Kidney (tissue), 13 donors: ENCODE measurements at regions not wholly inside any gene's neighbourhood (a gene's known extent, or its start where the extent isn't known, plus 50 kb on each side); places are given as distances from the start of the nearest gene placed in this dataset.

Source experiments
- DNase-seq, 5 donors: peaks; one replicate each; pipeline ENCODE4 v3.0.0-alpha.2; 2013 to 2020
- FAIRE-seq: peaks from 2 replicates; lab custom pipeline; 2012; peaks lifted over from hg19 to GRCh38; lab: Jason Lieb, UNC
- H3K27ac ChIP-seq, 2 donors: one replicate each; pipeline ENCODE4 v1.7.0; 2013; ENCODE audit warnings: low read depth in 2 of 2, low read length in 2 of 2, inconsistent platforms in 1 of 2
- H3K27me3 ChIP-seq: one replicate; pipeline ENCODE4 v1.7.1; 2013; ENCODE audit warnings: low read length, inconsistent platforms; ENCODE audit not compliant: control insufficient read depth, insufficient read depth
- H3K36me3 ChIP-seq, 3 donors: one replicate each; pipeline versions ENCODE4 v1.7.0 to v1.7.1; 2013; ENCODE audit warnings: low read length in 3 of 3, control low read depth in 1 of 3, inconsistent platforms in 1 of 3; ENCODE audit not compliant: insufficient read depth in 3 of 3, control insufficient read depth in 2 of 3
- H3K4me1 ChIP-seq, 3 donors: one replicate each; pipeline versions ENCODE4 v1.7.0 to v1.7.1; 2013; ENCODE audit warnings: low read length in 3 of 3, inconsistent platforms in 1 of 3, low read depth in 1 of 3; ENCODE audit not compliant: control insufficient read depth in 2 of 3, insufficient read depth in 2 of 3
- H3K4me3 ChIP-seq, 3 donors: one replicate each; pipeline versions ENCODE4 v1.7.0 to v1.8.1; 2013; ENCODE audit warnings: low read length in 3 of 3, control low read depth in 1 of 3, inconsistent platforms in 1 of 3
- H3K9ac ChIP-seq, 3 donors: one replicate each; pipeline versions ENCODE4 v1.7.0 to v1.7.1; 2013; ENCODE audit warnings: low read length in 3 of 3, control low read depth in 1 of 3, inconsistent platforms in 1 of 3
- H3K9me3 ChIP-seq, 3 donors: one replicate each; pipeline versions ENCODE4 v1.7.0 to v1.7.1; 2013; ENCODE audit warnings: low read length in 3 of 3, control low read depth in 1 of 3, inconsistent platforms in 1 of 3; ENCODE audit not compliant: control insufficient read depth in 2 of 3, insufficient read depth in 1 of 3
- intact Hi-C: fragments of 100-400 bp; cut with DNase I; formaldehyde crosslinking; loops from one replicate; pipeline ENCODE4 v1.11.1; 2022
- TF ChIP-seq, protein P1 (sequence below): IDR thresholded peaks from 3 replicates; pipeline ENCODE4 v1.5.1; 2012; ENCODE audit warnings: mild to moderate bottlenecking, moderate library complexity, borderline replicate concordance; ENCODE audit not compliant: insufficient read depth; ENCODE audit errors: extremely low read depth
- donor health status: control.
- donor health status: control.
- donor health status: control.
- donor health status: control.
- donor health status: control.
- donor health status: DM: yes; HTN: yes; CAD: no.
- donor health status: Normal renal cell carcinoma (clear cell type).

GRCh38 chr5:153148624-153148976, 341.9 kb upstream of the GRIA1 start:
- intact Hi-C loops, result no loop called here
- H3K9me3 ChIP-seq, result peaks cover 0 to 4% (median 3%) of the 10 kb centered on the region in 3 donors
- TF ChIP-seq, protein P1, sequence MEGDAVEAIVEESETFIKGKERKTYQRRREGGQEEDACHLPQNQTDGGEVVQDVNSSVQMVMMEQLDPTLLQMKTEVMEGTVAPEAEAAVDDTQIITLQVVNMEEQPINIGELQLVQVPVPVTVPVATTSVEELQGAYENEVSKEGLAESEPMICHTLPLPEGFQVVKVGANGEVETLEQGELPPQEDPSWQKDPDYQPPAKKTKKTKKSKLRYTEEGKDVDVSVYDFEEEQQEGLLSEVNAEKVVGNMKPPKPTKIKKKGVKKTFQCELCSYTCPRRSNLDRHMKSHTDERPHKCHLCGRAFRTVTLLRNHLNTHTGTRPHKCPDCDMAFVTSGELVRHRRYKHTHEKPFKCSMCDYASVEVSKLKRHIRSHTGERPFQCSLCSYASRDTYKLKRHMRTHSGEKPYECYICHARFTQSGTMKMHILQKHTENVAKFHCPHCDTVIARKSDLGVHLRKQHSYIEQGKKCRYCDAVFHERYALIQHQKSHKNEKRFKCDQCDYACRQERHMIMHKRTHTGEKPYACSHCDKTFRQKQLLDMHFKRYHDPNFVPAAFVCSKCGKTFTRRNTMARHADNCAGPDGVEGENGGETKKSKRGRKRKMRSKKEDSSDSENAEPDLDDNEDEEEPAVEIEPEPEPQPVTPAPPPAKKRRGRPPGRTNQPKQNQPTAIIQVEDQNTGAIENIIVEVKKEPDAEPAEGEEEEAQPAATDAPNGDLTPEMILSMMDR, result no peak

DNA sequence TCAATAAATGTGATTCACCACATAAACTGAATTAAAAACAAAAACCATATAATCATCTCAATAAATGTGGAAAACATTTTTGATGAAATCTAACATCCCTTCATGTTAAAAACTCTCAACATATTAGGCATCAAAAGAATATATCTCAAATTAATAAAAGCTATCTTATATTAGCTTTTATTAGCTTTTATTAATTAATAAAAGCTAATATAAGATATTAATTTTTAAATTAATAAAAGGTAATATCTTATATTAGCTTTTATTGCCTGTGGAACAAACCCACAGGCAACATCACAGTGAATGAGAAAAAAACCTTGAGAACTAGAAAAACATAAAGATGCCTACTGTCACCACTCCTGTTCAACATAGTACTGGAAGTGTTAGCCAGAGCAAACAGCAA, 338.9 kb upstream of the GRIA1 start:
- intact Hi-C loops, result no loop called here
- no peak for FAIRE-seq
- DNase-seq, result no peak

More at GRCh38 chr5:153148624-153148976, 341.9 kb upstream of the GRIA1 start:
- FAIRE-seq (no peak), DNase-seq (no peak)
- no peak overlapping the region for H3K27ac ChIP-seq
- H3K4me3 ChIP-seq, result no peak overlapping the region
- no peaks in the 10 kb centered on the region for H3K4me1 ChIP-seq
- H3K9ac ChIP-seq, result no peak overlapping the region
- no peaks in the 10 kb centered on the region for H3K27me3 ChIP-seq
- no peaks in the 10 kb centered on the region for H3K36me3 ChIP-seq

DNA sequence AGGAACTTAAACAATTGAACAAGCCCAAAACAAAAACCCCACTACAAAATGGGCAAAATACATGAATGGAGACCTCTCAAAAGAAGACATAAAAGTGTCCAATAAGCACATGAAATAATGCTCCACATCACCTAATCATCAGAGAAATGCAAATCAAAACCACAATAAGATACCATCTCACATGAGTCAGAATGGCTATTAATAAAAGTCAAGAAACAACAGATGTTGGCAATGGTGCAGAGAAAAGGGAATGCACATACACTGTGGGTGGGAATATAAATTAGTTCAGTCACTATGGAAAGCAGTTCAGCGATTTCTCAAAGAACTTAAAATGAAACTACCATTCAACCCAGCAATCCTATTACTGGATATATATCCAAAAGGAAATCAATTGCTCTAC, 337.4 kb upstream of the GRIA1 start:
- H3K9me3 ChIP-seq, result no peaks in the 10 kb centered on the region
- TF ChIP-seq, protein P1, result no peak
- intact Hi-C loops, result no loop called here
- no peak for FAIRE-seq
- no peaks in the 10 kb centered on the region for H3K4me1 ChIP-seq
- H3K27me3 ChIP-seq, result no peaks in the 10 kb centered on the region
- H3K27ac ChIP-seq, result no peak overlapping the region
- H3K36me3 ChIP-seq, result no peaks in the 10 kb centered on the region
- DNase-seq, result no peak
- H3K9ac ChIP-seq, result no peak overlapping the region
- H3K4me3 ChIP-seq, result no peak overlapping the region

More for the DNA sequence above, 338.9 kb upstream of the GRIA1 start:
- Histone ChIP-seq H3K4me3 (no peak overlapping the region), H3K27ac (no peak overlapping the region), H3K36me3 (no peaks in the 10 kb centered on the region), H3K9ac (no peak overlapping the region), H3K9me3 (no peaks in the 10 kb centered on the region), H3K27me3 (no peaks in the 10 kb centered on the region), H3K4me1 (no peaks in the 10 kb centered on the region)
- TF ChIP-seq, protein P1, result no peak

GRCh38 chr5:153157156-153157555, 333.3 kb upstream of the GRIA1 start:
- no peak for FAIRE-seq
- TF ChIP-seq, protein P1, result no peak
- intact Hi-C loops, result no loop called here

More at GRCh38 chr5:153157156-153157555, 333.3 kb upstream of the GRIA1 start:
- H3K9me3 ChIP-seq, result no peaks in the 10 kb centered on the region
- H3K4me1 ChIP-seq, result no peaks in the 10 kb centered on the region
- H3K9ac ChIP-seq, result no peak overlapping the region
- H3K4me3 ChIP-seq, result no peak overlapping the region
- H3K36me3 ChIP-seq, result no peaks in the 10 kb centered on the region
- DNase-seq, result no peak
- no peak overlapping the region for H3K27ac ChIP-seq
- no peaks in the 10 kb centered on the region for H3K27me3 ChIP-seq
